GM18867 (cell line): ENCODE measurements at regions not wholly inside any gene's neighbourhood (a gene's known extent, or its start where the extent isn't known, plus 50 kb on each side); places are given as distances from the start of the nearest gene placed in this dataset.

Experiments used
- ATAC-seq: cut with Tn5 transposase; IDR thresholded peaks from one replicate; pipeline ENCODE4 v1.9.1; 2021; ENCODE audit warnings: mild to moderate bottlenecking, moderate library complexity; ENCODE audit not compliant: unreplicated experiment

- ATAC-seq: no peak
These were observed 88.8 kb upstream of the RMDN2 start for GRCh38 chr2:37836270-37836669.

GRCh38 chr2:37836711-37837110 lies 88.4 kb upstream of the RMDN2 start:
- ATAC-seq: no peak

- no peak for ATAC-seq
These were observed 87.3 kb upstream of the RMDN2 start for GRCh38 chr2:37837628-37838328.

- no peak for ATAC-seq
These were observed 86.4 kb upstream of the RMDN2 start for GRCh38 chr2:37838541-37839167.

GRCh38 chr2:37839991-37840390 lies 85.1 kb upstream of the RMDN2 start:
- ATAC-seq: no peak

GRCh38 chr2:37842732-37843440 lies 82.2 kb upstream of the RMDN2 start:
- ATAC-seq: no peak

GRCh38 chr2:37843556-37843955 lies 81.5 kb upstream of the RMDN2 start:
- ATAC-seq: no peak

- ATAC-seq: no peak
These were observed 78.9 kb upstream of the RMDN2 start for GRCh38 chr2:37846207-37846606.

- no peak for ATAC-seq
These were observed 77.3 kb upstream of the RMDN2 start for GRCh38 chr2:37847792-37848191.

- ATAC-seq: no peak
These were observed 76.6 kb upstream of the RMDN2 start for GRCh38 chr2:37848451-37848850.

- ATAC-seq: no peak
These were observed 75.2 kb upstream of the RMDN2 start for GRCh38 chr2:37849911-37850310.

GRCh38 chr2:37851428-37851827 lies 73.7 kb upstream of the RMDN2 start:
- peak; percentile 36 for ATAC-seq

GRCh38 chr2:37851828-37852584 lies 73.1 kb upstream of the RMDN2 start:
- peak; percentile 80 for ATAC-seq

GRCh38 chr2:37852585-37853014 lies 72.5 kb upstream of the RMDN2 start:
- no peak for ATAC-seq

GRCh38 chr2:37854676-37855282 lies 70.3 kb upstream of the RMDN2 start:
- ATAC-seq: no peak

GRCh38 chr2:37855283-37856041 lies 69.6 kb upstream of the RMDN2 start:
- ATAC-seq: no peak

- no peak for ATAC-seq
These were observed 68.9 kb upstream of the RMDN2 start for GRCh38 chr2:37856101-37856751.

GRCh38 chr2:37857575-37858399 lies 67.3 kb upstream of the RMDN2 start:
- ATAC-seq: no peak

- no peak for ATAC-seq
These were observed 66.7 kb upstream of the RMDN2 start for GRCh38 chr2:37858400-37858711.
